ENCODE measurements at regions not wholly inside any gene's neighbourhood (a gene's known extent, or its start where the extent isn't known, plus 50 kb on each side); places are given as distances from the start of the nearest gene placed in this dataset.

- TF ChIP-seq POLR2A (IDR thresholded peaks at IDR 0.05) (no peak), POLR2AphosphoS5 (IDR thresholded peaks at IDR 0.05) (no peak)
Observed at GRCh38 chr2:21356857-21357255, 233.1 kb downstream of the TDRD15 start.
